Vagina (tissue), 2 donors: ENCODE measurements at regions not wholly inside any gene's neighbourhood (a gene's known extent, or its start where the extent isn't known, plus 50 kb on each side); places are given as distances from the start of the nearest gene placed in this dataset.

Experiments used
- DNase-seq, 2 donors: peaks; one replicate each; pipeline ENCODE4 v3.0.0-alpha.2; 2017; ENCODE audit errors: extremely low spot score in 2 of 2
- H3K27ac ChIP-seq: fragments of 200-600 bp; sonication (generic); one replicate; pipeline ENCODE4 v1.5.1; 2019
- H3K27me3 ChIP-seq: fragments of 200-600 bp; sonication (generic); one replicate; pipeline ENCODE4 v1.5.1; 2019
- H3K36me3 ChIP-seq, 2 donors: fragments of 200-600 bp; sonication (generic); one replicate each; pipeline ENCODE4 v1.5.1; 2017 to 2019
- H3K4me1 ChIP-seq: fragments of 200-600 bp; sonication (generic); one replicate; pipeline ENCODE4 v1.5.1; 2019
- H3K4me3 ChIP-seq, 2 donors: fragments of 200-600 bp; sonication (generic); 1 replicate in 1 of 2; 2 replicates in 1 of 2; pipeline ENCODE4 v1.5.1; 2016 to 2019
- H3K9me3 ChIP-seq: fragments of 200-600 bp; sonication (generic); one replicate; pipeline ENCODE4 v1.5.1; 2019
- CTCF ChIP-seq, 3 experiments: fragments of 450-650 bp in 2 of 3; fragments of 200-600 bp in 1 of 3; sonication (generic) in 1 of 3; IDR thresholded peaks; one replicate each; pipeline ENCODE4 v1.5.1; 2017 to 2019; ENCODE audit warnings: antibody characterized with exemption in 3 of 3, mild to moderate bottlenecking in 2 of 3, moderate library complexity in 2 of 3
- POLR2A ChIP-seq, 2 donors: fragments of 450-650 bp; IDR thresholded peaks; one replicate each; pipeline ENCODE4 v1.6.1; 2017; ENCODE audit warnings: antibody characterized with exemption in 2 of 2, mild to moderate bottlenecking in 2 of 2, moderate library complexity in 2 of 2
- POLR2AphosphoS5 ChIP-seq, 2 donors: sonication (generic); formaldehyde crosslinking; IDR thresholded peaks; one replicate each; pipeline ENCODE4 v1.9.0; 2017; ENCODE audit warnings: antibody characterized with exemption in 2 of 2, mild to moderate bottlenecking in 2 of 2, low read depth in 1 of 2; ENCODE audit not compliant: insufficient read depth in 1 of 2
- intact Hi-C: fragments of 100-400 bp; cut with DNase I; formaldehyde crosslinking; loops from one replicate; pipeline ENCODE4 v1.15.1; 2023

- no peaks in the 10 kb centered on the region for H3K4me1 ChIP-seq
- no peak overlapping the region for H3K4me3 ChIP-seq
- no peak for TF ChIP-seq POLR2AphosphoS5 (IDR thresholded peaks at IDR 0.05; ENCODE audit: insufficient read depth in 1 of 2, low read depth in 1 of 2)
- no peak for TF ChIP-seq POLR2A (IDR thresholded peaks at IDR 0.05)
- TF ChIP-seq CTCF (IDR thresholded peaks at IDR 0.05), result no peak
- no peak for DNase-seq
- intact Hi-C loops, result no loop called here
- no peaks in the 10 kb centered on the region for H3K36me3 ChIP-seq
- peak overlapping the region; percentile 26 for H3K27ac ChIP-seq
- no peaks in the 10 kb centered on the region for H3K9me3 ChIP-seq
- H3K27me3 ChIP-seq, result no peaks in the 10 kb centered on the region
Observed at GRCh38 chr10:30680908-30681307, 51.4 kb upstream of the LYZL2 start.
